ENCODE measurements at regions not wholly inside any gene's neighbourhood (a gene's known extent, or its start where the extent isn't known, plus 50 kb on each side); places are given as distances from the start of the nearest gene placed in this dataset.

DNA sequence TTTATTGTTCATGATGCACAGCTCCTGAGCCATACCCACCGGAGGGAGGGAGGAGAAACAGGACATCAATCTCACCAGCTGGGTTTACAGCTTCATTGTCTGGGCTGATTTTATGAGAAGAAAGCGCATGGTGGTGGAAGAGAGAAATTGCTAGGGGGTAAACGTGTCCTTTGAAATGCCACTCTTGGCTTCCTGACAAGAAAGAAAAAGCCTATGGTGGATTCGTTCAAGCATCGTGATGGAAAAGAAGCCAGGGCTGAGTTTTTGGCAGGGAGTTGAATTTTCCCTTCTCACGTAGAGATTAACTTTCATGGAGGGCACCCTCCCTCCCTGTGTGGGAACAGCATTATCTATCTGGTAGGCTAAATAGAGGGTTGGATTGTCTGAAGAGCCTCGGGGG lies 502.0 kb downstream of the SLC4A3 start:
- in situ Hi-C loops (cut with HindIII; ENCODE audit: low pct_unique_long_range_greater_than_20kb, low sequenced_read_pairs), result no loop called here
- DNase-seq (ENCODE audit: low read depth, low spot score), result peak; percentile 23

DNA sequence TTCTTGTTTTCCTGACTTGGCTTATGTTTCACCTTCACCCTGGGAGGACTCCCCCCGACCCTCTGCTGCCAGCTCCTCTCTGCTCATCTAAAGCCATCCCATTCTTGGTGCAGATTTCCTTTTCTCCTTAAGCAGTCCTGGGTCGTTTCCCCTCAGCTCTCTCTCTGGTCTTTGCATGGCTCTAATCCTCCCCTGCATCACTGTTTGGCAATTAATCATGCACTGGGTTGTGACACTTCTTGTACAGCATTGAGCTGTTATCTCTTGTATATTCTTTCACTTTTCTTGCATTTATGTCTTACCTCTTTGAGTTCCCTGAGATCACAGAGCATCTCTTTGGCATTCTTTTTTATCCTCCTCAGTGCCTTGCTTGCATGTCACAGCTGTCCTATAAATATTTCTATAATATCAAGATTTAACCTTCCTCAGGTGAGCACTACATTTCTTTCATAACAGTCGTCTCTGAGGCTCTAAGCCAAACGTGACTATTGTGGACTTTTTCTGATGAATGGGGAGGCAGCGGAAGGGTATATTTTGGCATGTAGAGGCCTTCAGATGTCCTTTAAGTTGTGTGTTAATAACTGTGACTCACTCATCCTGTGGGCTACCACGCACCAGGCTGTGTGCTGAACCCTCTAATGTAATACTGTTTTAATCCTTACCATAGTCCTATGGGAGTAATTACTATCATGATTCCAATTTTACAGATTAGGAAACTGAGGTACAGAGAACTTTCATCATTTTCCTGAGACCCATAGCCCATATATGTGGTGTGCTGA lies 507.5 kb downstream of the SLC4A3 start:
- in situ Hi-C loops (cut with HindIII; ENCODE audit: low pct_unique_long_range_greater_than_20kb, low sequenced_read_pairs), result no loop called here
- DNase-seq (ENCODE audit: low read depth, low spot score), result no peak

DNA sequence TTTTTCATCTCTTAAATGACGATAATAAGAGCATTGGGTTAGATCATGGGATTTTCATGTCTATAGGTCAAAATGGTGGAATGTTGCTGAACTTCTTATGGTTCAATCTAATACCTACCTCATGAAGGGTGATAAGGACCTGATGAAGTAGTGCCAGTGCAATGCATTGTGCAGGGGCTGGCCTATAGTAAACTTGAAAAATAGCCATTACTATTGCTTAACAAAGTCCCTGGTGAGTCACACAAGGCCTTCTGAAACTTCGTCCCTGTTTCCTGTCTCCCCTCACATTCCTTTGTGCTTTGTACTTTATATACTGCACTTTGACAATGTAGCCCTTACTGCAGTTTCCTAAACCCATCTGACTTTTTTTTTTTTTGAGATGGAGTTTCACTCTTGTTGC lies 515.9 kb downstream of the SLC4A3 start:
- peak; percentile 44 for DNase-seq (ENCODE audit: low read depth, low spot score)
- in situ Hi-C loops (cut with HindIII; ENCODE audit: low pct_unique_long_range_greater_than_20kb, low sequenced_read_pairs), result no loop called here

- DNase-seq (ENCODE audit: low read depth, low spot score), result no peak
- in situ Hi-C loops (cut with HindIII; ENCODE audit: low pct_unique_long_range_greater_than_20kb, low sequenced_read_pairs), result no loop called here
Measured at GRCh38 chr2:220144411-220144810, 517.0 kb downstream of the SLC4A3 start.

GRCh38 chr2:220147161-220148038 lies 520.0 kb downstream of the SLC4A3 start:
- no peak for DNase-seq (ENCODE audit: low read depth, low spot score)
- in situ Hi-C loops (cut with HindIII; ENCODE audit: low pct_unique_long_range_greater_than_20kb, low sequenced_read_pairs), result no loop called here

GRCh38 chr2:220148471-220149248 lies 521.2 kb downstream of the SLC4A3 start:
- no peak for DNase-seq (ENCODE audit: low read depth, low spot score)
- in situ Hi-C loops (cut with HindIII; ENCODE audit: low pct_unique_long_range_greater_than_20kb, low sequenced_read_pairs), result no loop called here

- no peak for DNase-seq (ENCODE audit: low read depth, low spot score)
- in situ Hi-C loops (cut with HindIII; ENCODE audit: low pct_unique_long_range_greater_than_20kb, low sequenced_read_pairs), result no loop called here
Measured at GRCh38 chr2:220151341-220151740, 523.9 kb downstream of the SLC4A3 start.

DNA sequence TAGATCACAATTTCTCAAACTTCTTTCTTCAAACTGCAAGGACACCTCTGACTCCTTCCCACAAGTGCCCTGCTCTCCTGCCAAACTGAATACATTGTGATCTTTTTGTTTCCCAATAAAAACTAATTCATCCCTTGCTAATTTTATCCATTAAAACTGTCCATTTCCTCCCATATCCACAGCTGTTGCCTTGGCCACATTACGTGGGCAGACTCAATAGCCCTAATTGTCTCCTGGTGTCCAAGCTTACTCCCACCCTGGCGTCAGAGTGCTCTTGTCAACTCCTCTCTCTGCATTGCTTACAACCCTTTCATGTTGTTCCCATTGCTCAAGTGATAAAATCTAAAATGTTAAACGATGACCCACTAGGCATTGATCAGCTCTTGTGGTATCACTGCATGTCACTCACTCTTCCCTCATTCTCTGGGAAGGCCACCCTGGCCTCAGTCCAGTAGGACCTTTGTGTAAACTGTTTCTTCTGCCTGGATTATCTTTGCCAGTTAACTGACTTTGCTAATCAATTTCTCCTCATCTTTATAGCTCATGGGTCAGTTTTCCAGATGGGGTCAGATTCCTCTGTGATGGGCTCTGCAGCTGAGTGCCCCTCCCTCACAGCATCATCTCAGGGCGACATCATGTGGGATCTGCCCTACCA lies 525.0 kb downstream of the SLC4A3 start:
- no peak for DNase-seq (ENCODE audit: low read depth, low spot score)
- in situ Hi-C loops (cut with HindIII; ENCODE audit: low pct_unique_long_range_greater_than_20kb, low sequenced_read_pairs), result no loop called here

GRCh38 chr2:220153118-220153517 lies 525.7 kb downstream of the SLC4A3 start:
- no peak for DNase-seq (ENCODE audit: low read depth, low spot score)
- in situ Hi-C loops (cut with HindIII; ENCODE audit: low pct_unique_long_range_greater_than_20kb, low sequenced_read_pairs), result no loop called here

DNA sequence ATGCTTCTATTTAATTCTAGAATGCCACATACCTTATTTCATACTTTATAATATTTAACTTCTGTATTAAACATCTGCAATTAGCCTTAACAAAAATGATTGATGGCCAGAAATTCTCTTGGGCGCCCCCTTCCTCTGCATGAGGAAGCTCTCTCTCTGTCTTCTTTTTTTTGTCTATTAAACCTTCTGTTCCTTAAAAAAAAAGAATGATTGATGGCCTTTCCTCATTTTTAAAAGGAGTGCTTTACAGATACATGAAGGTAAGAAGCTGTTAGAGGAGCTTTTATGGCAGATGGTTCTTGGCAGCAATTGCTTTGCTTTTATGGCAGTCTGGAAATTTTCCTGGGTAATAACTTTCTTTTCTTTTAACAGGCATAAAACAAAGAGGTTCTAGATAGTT lies 526.9 kb downstream of the SLC4A3 start:
- in situ Hi-C loops (cut with HindIII; ENCODE audit: low pct_unique_long_range_greater_than_20kb, low sequenced_read_pairs), result no loop called here
- no peak for DNase-seq (ENCODE audit: low read depth, low spot score)

- in situ Hi-C loops (cut with HindIII; ENCODE audit: low pct_unique_long_range_greater_than_20kb, low sequenced_read_pairs), result no loop called here
- DNase-seq (ENCODE audit: low read depth, low spot score), result no peak
Measured at GRCh38 chr2:220157312-220157711, 529.9 kb downstream of the SLC4A3 start.

GRCh38 chr2:220159738-220160137 lies 532.3 kb downstream of the SLC4A3 start:
- in situ Hi-C loops (cut with HindIII; ENCODE audit: low pct_unique_long_range_greater_than_20kb, low sequenced_read_pairs), result no loop called here
- no peak for DNase-seq (ENCODE audit: low read depth, low spot score)

GRCh38 chr2:220162320-220162719 lies 534.9 kb downstream of the SLC4A3 start:
- no peak for DNase-seq (ENCODE audit: low read depth, low spot score)
- in situ Hi-C loops (cut with HindIII; ENCODE audit: low pct_unique_long_range_greater_than_20kb, low sequenced_read_pairs), result no loop called here

DNA sequence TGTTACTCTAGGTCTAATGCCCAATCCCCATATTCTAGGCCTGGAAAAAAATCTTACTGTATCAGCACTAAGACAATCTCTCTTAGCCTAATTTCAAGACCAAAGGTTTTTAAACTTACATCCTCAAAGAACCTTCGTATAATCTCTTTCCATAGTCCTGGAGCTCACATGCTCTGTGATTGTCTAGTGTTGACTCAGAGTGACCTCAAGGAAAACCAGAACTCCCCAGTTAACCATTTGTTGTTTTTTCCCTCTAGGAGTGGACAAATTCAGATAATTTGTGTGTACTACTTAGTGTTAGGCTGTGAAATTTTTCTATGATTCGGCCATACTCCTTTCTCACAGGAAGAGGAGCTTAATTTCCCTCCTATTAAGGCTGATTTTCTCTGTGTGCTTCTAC lies 536.1 kb downstream of the SLC4A3 start:
- DNase-seq (ENCODE audit: low read depth, low spot score), result no peak
- in situ Hi-C loops (cut with HindIII; ENCODE audit: low pct_unique_long_range_greater_than_20kb, low sequenced_read_pairs), result no loop called here

- DNase-seq (ENCODE audit: low read depth, low spot score), result no peak
- in situ Hi-C loops (cut with HindIII; ENCODE audit: low pct_unique_long_range_greater_than_20kb, low sequenced_read_pairs), result no loop called here
Measured at GRCh38 chr2:220165401-220165800, 538.0 kb downstream of the SLC4A3 start.

GRCh38 chr2:220166616-220167015 lies 539.2 kb downstream of the SLC4A3 start:
- no peak for DNase-seq (ENCODE audit: low read depth, low spot score)
- in situ Hi-C loops (cut with HindIII; ENCODE audit: low pct_unique_long_range_greater_than_20kb, low sequenced_read_pairs), result no loop called here

- DNase-seq (ENCODE audit: low read depth, low spot score), result no peak
- in situ Hi-C loops (cut with HindIII; ENCODE audit: low pct_unique_long_range_greater_than_20kb, low sequenced_read_pairs), result no loop called here
Measured at GRCh38 chr2:220167956-220168355, 540.5 kb downstream of the SLC4A3 start.
